ENCODE measurements at regions not wholly inside any gene's neighbourhood (a gene's known extent, or its start where the extent isn't known, plus 50 kb on each side); places are given as distances from the start of the nearest gene placed in this dataset.

DNA sequence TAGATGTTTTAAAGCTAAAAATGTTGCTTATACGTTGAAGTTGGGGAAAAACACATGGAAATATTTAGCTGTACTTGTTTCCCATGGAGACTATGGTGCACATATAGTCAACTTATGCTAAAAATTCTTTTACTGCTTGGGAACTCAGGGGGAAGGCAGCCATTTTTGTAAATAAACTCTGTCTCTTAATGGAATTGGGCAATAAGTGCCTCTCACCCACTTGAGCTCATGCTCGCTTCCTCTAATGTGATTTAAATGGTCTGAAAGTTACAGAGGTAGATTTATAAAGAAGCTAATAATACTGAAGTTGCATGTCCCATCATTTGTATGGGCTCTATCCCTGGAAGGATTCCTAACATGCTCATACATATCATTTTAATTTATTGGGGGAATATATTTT is 523.8 kb downstream of the RASEF start:
- TF ChIP-seq, protein P1, sequence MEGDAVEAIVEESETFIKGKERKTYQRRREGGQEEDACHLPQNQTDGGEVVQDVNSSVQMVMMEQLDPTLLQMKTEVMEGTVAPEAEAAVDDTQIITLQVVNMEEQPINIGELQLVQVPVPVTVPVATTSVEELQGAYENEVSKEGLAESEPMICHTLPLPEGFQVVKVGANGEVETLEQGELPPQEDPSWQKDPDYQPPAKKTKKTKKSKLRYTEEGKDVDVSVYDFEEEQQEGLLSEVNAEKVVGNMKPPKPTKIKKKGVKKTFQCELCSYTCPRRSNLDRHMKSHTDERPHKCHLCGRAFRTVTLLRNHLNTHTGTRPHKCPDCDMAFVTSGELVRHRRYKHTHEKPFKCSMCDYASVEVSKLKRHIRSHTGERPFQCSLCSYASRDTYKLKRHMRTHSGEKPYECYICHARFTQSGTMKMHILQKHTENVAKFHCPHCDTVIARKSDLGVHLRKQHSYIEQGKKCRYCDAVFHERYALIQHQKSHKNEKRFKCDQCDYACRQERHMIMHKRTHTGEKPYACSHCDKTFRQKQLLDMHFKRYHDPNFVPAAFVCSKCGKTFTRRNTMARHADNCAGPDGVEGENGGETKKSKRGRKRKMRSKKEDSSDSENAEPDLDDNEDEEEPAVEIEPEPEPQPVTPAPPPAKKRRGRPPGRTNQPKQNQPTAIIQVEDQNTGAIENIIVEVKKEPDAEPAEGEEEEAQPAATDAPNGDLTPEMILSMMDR (IDR thresholded peaks at IDR 0.05) = no peak
- TF ChIP-seq POLR2A (IDR thresholded peaks at IDR 0.05) = no peak

Data from testis (tissue), 2 donors.